ENCODE measurements at regions not wholly inside any gene's neighbourhood (a gene's known extent, or its start where the extent isn't known, plus 50 kb on each side); places are given as distances from the start of the nearest gene placed in this dataset.
"Not testable (repeated sequence)": the region's sequence is repeated elsewhere in the genome, so short reads cannot be mapped to it uniquely, and the experiment has no call there.

DNA sequence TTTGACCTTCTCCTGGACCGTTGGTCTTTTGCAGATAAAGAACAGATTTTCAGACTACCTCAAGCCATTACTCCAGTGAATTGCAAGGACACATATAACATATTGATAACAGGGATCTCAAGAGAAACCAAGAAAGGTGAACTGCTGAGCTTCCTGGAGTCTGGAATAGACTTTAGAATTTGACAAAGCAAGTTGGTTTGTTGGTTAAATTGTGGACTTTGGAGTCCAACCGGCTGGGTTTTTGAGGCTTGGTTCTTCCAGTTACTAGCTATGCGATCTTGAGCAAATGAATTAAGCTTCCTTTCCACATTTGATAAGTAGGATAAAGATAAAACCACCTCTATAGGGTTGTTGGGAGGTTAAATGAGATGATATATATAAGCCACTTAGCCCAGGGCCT, 233.1 kb downstream of the SHQ1 start:
- ATAC-seq (no peak), DNase-seq (no peak), FAIRE-seq (no peak)
- intact Hi-C loops (cut with DNase I) = no loop called here
- H3K4me3 ChIP-seq = no peak overlapping the region
- H3K9me3 ChIP-seq = no peaks in the 10 kb centered on the region
- TF ChIP-seq, protein P1, sequence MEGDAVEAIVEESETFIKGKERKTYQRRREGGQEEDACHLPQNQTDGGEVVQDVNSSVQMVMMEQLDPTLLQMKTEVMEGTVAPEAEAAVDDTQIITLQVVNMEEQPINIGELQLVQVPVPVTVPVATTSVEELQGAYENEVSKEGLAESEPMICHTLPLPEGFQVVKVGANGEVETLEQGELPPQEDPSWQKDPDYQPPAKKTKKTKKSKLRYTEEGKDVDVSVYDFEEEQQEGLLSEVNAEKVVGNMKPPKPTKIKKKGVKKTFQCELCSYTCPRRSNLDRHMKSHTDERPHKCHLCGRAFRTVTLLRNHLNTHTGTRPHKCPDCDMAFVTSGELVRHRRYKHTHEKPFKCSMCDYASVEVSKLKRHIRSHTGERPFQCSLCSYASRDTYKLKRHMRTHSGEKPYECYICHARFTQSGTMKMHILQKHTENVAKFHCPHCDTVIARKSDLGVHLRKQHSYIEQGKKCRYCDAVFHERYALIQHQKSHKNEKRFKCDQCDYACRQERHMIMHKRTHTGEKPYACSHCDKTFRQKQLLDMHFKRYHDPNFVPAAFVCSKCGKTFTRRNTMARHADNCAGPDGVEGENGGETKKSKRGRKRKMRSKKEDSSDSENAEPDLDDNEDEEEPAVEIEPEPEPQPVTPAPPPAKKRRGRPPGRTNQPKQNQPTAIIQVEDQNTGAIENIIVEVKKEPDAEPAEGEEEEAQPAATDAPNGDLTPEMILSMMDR (IDR thresholded peaks at IDR 0.05) = no peak
- H3K27me3 ChIP-seq = no peaks in the 10 kb centered on the region
- no peaks in the 10 kb centered on the region for H3K36me3 ChIP-seq
- 61 to 67% methylated on average over 3 of the region's 3 CpGs for WGBS, 2 donors
- no peak overlapping the region for H3K27ac ChIP-seq
- no peaks in the 10 kb centered on the region for H3K4me1 ChIP-seq

DNA sequence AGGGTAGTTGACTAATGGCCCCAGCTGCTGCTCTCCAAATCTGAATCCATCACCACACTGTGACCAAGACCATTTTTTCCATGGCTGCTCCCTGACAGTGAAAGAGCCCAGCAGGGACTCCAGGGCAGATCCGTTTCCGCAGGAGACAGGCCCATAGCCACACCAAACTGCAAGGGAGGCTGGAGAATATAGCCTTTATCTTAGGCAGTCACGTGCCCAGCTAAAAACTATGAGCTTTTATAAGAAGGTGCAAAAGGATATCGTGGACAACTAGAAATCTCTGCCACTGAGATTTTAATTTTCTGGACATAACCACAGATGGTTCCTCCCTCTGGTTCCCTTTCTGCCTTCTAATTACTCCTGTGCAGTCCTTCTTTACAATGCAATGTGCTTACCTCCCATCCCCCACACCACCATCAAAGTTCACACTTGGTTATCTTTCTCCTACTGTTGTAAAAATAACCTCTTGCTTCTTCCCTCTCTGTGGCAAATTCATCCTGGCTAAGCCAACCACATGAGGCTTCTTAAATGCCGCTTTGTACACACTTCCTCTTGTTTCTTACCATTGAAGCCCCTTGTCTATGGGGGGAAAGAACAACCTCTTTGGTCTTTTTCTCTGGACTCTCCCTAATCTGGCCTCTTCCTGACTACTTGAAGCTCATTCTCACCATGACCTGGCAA, 233.7 kb downstream of the SHQ1 start:
- TF ChIP-seq, protein P1 (IDR thresholded peaks at IDR 0.05) = no peak
- Histone ChIP-seq H3K27me3 (no peaks in the 10 kb centered on the region), H3K27ac (no peak overlapping the region), H3K4me1 (no peaks in the 10 kb centered on the region), H3K36me3 (no peaks in the 10 kb centered on the region), H3K9me3 (no peaks in the 10 kb centered on the region), H3K4me3 (no peak overlapping the region)
- no peak for DNase-seq
- intact Hi-C loops (cut with DNase I) = no loop called here
- no peak for ATAC-seq
- 93% methylated on average over 5 of the region's 5 CpGs for WGBS, 2 donors
- no peak for FAIRE-seq

DNA sequence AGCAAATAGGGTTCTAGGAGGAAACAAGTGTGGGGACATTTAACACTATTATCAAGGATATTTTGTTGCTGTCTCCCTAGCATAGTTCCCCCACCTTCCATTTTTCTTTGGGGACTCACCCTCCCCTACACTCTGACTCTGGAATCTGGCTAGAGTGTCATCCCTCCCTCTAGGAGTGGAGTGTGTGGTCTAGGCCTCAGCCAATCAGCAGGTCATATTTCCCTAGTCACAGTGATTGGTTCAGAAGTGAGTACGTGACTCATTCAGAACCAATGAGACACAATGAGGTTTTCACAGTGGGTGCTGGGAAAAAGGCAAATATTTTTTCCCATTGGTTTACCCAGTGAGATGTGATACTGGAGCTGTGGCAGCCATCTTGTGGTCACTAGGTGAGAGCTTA, 234.4 kb downstream of the SHQ1 start:
- no peaks in the 10 kb centered on the region for H3K9me3 ChIP-seq
- FAIRE-seq (no peak), ATAC-seq (no peak), DNase-seq (no peak)
- no peak overlapping the region for H3K27ac ChIP-seq
- no peaks in the 10 kb centered on the region for H3K27me3 ChIP-seq
- H3K36me3 ChIP-seq = no peaks in the 10 kb centered on the region
- 94 to 100% methylated on average over 1 of the region's 1 CpG for WGBS, 2 donors
- intact Hi-C loops (cut with DNase I) = no loop called here
- TF ChIP-seq, protein P1 (IDR thresholded peaks at IDR 0.05) = no peak
- H3K4me1 ChIP-seq = no peaks in the 10 kb centered on the region
- H3K4me3 ChIP-seq = no peak overlapping the region

DNA sequence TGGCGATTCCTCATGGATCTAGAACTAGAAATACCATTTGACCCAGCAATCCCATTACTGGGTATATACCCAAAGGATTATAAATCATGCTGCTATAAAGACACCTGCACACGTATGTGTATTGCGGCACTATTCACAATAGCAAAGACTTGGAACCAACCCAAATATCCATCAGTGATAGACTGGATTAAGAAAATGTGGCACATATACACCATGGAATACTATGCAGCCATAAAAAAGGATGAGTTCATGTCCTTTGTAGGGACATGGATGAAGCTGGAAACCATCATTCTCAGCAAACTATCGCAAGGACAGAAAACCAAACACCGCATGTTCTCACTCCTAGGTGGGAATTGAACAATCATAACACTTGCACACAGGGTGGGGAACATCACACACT, 239.1 kb downstream of the SHQ1 start:
- not testable (repeated sequence) for FAIRE-seq
- 95 to 98% methylated on average over 5 of the region's 5 CpGs for WGBS, 2 donors

DNA sequence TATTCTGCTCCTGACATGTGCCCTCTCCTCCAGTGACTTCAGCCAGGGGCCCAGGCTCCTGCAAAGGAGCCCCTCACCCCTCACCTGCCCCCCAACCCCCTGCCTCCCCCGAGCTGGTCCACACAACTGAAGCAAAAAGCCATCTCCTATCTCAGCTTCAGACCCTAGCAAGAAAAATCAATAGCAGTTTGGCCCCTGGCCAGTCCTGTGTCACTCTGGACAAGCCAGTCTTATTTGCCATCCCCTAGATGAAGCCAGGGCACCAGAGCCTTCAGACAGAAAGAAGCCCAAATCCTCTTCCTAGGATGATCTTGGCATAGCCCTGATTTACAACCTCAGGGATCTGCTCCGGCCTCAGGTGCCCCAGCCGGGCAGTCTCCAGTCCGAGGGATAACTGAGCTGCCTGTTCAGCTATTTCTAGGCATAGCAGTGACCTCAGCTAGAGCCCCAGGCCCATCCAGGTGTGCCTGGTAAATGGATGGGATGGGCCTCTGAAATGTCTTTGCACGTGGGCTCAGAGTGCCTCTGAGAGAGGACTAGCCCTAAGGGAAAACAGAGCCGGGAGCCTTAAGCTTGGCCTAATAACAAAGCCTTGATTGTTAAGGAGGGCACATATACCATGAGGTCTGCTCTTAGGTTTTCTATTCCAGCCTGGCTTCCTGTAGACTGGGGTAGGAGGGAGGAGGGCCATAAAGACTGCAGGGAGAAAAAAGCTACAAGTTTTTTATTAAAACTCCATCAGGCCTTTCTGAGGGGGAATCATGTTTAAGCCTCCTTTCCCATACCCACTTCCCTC, 242.0 kb downstream of the SHQ1 start:
- Histone ChIP-seq H3K27me3 (no peaks in the 10 kb centered on the region), H3K4me1 (no peaks in the 10 kb centered on the region), H3K27ac (no peak overlapping the region), H3K9me3 (no peaks in the 10 kb centered on the region), H3K36me3 (no peaks in the 10 kb centered on the region), H3K4me3 (no peak overlapping the region)
- TF ChIP-seq, protein P1 (IDR thresholded peaks at IDR 0.05) = no peak
- DNase-seq (peak in 5 of 6 donors; percentile 43 to 69 (median 65)), FAIRE-seq (no peak), ATAC-seq (peak; percentile 54 to 71 (median 67))
- 43 to 44% methylated on average over 6 of the region's 6 CpGs for WGBS, 2 donors
- intact Hi-C loops (cut with DNase I) = no loop called here

More for the DNA sequence above, 239.1 kb downstream of the SHQ1 start:
- H3K4me1 ChIP-seq; ATAC-seq; H3K9me3 ChIP-seq; H3K27ac ChIP-seq; H3K4me3 ChIP-seq; H3K27me3 ChIP-seq; DNase-seq; H3K36me3 ChIP-seq; intact Hi-C loops (cut with DNase I): not testable (repeated sequence)
